K562 (cell line): ENCODE measurements at regions not wholly inside any gene's neighbourhood (a gene's known extent, or its start where the extent isn't known, plus 50 kb on each side); places are given as distances from the start of the nearest gene placed in this dataset.

Experiments
- ATAC-seq: fragments of 200-7000 bp; cut with Tn5 transposase; 3 replicates; pipeline ENCODE4 v1.9.1; 2020; ENCODE audit warnings: moderate library complexity
- BruUV-seq: library from RNA; stranded (reverse); fragments of 400-500 nt; replicated peaks from 2 replicates; lab custom pipeline; 2021; lab: Mats Ljungman, UMichigan
- CTCF ChIA-PET: fragments of 300-600 bp; formaldehyde crosslinking; extraction: SDS; loops from one replicate; lab custom pipeline; 2021; ENCODE audit warnings: low intra/inter-chr PET ratio; lab: Yijun Ruan, JAX
- POLR2A ChIA-PET: fragments of 300-600, 350-650 bp; sonication (Branson Sonifier 250); formaldehyde crosslinking; extraction: SDS; loops from one replicate; lab custom pipeline; 2021; ENCODE audit warnings: antibody characterized with exemption, inconsistent platforms; lab: Yijun Ruan, JAX
- DNase-seq, 4 experiments: peaks; one replicate each; pipeline versions ENCODE4 v3.0.0 to v3.0.0-alpha.2; 2011 to 2018; ENCODE audit warnings: low spot score in 3 of 4, mixed read lengths in 3 of 4; ENCODE audit errors: extremely low read depth in 1 of 4
- FAIRE-seq: peaks from 2 replicates; lab custom pipeline; 2011; peaks lifted over from hg19 to GRCh38; lab: Jason Lieb, UNC
- H2AFZ ChIP-seq: 2 replicates; pipeline ENCODE4 v1.6.0; 2011; ENCODE audit warnings: low read depth, low read length, control low read depth, inconsistent platforms
- H3K27ac ChIP-seq: fragments of 200-600 bp; 3 replicates; pipeline ENCODE4 v1.8.0; 2011; ENCODE audit warnings: low read depth, mild to moderate bottlenecking, control low read depth, inconsistent platforms, low read length, moderate library complexity, mixed read lengths; ENCODE audit errors: extremely low read depth
- H3K27me3 ChIP-seq, 2 experiments: fragments of 300-600 bp in 1 of 2; 2 replicates in 1 of 2; 3 replicates in 1 of 2; pipeline versions ENCODE4 v1.6.0 to v1.8.0; 2011; ENCODE audit warnings: inconsistent platforms in 2 of 2, low read length in 2 of 2, mild to moderate bottlenecking in 1 of 2, mixed read lengths in 1 of 2, moderate library complexity in 1 of 2; ENCODE audit not compliant: control insufficient read depth in 2 of 2, insufficient read depth in 2 of 2
- H3K36me3 ChIP-seq: fragments of 300-600 bp; 3 replicates; pipeline ENCODE4 v1.8.0; 2011; ENCODE audit warnings: mild to moderate bottlenecking, low read length, inconsistent platforms; ENCODE audit not compliant: control insufficient read depth, insufficient read depth
- H3K4me1 ChIP-seq, 2 experiments: fragments of 200-600 bp in 1 of 2; replicated peaks in 1 of 2; 2 replicates in 1 of 2; 3 replicates in 1 of 2; pipeline versions ENCODE4 v1.5.1 to v1.8.0; 2011; ENCODE audit warnings: inconsistent platforms in 2 of 2, low read length in 2 of 2, mild to moderate bottlenecking in 1 of 2, mixed read lengths in 1 of 2, moderate library complexity in 1 of 2; ENCODE audit not compliant: control insufficient read depth in 2 of 2, insufficient read depth in 2 of 2
- H3K4me2 ChIP-seq: 2 replicates; pipeline ENCODE4 v1.6.1; 2011; ENCODE audit warnings: low read length, control low read depth, inconsistent platforms, mixed read lengths; ENCODE audit not compliant: insufficient read depth
- H3K4me3 ChIP-seq: fragments of 200-600 bp; sonication (generic), shearing (Covaris generic); 2 replicates; pipeline ENCODE4 v1.5.1; 2016; ENCODE audit warnings: control low read depth, inconsistent platforms
- H3K79me2 ChIP-seq: fragments of 200-600 bp; 3 replicates; pipeline ENCODE4 v1.8.0; 2011; ENCODE audit warnings: low read length, inconsistent platforms; ENCODE audit not compliant: control insufficient read depth, insufficient read depth
- H3K9ac ChIP-seq, 2 experiments: 2 replicates each; pipeline versions ENCODE4 v1.6.0 to v1.6.1; 2011; ENCODE audit warnings: low read depth in 2 of 2, low read length in 2 of 2, control low read depth in 1 of 2, inconsistent platforms in 1 of 2, mild to moderate bottlenecking in 1 of 2, mixed read lengths in 1 of 2; ENCODE audit not compliant: insufficient read depth in 1 of 2
- H3K9me1 ChIP-seq: one replicate; pipeline ENCODE4 v1.6.0; 2011; ENCODE audit warnings: inconsistent platforms, mild to moderate bottlenecking, low read length, moderate library complexity; ENCODE audit not compliant: control insufficient read depth, insufficient read depth
- H3K9me3 ChIP-seq: replicated peaks from 2 replicates; pipeline ENCODE4 v1.5.1; 2011; ENCODE audit warnings: low read depth, low read length, inconsistent platforms; ENCODE audit not compliant: control insufficient read depth, insufficient read depth
- H4K20me1 ChIP-seq: replicated peaks from 2 replicates; pipeline ENCODE4 v1.6.1; 2011; ENCODE audit warnings: low read length, inconsistent platforms, mixed read lengths; ENCODE audit not compliant: control insufficient read depth, insufficient read depth
- CBFA2T2 ChIP-seq: fragments of 450-650 bp; conservative IDR thresholded peaks from 2 replicates; pipeline ENCODE4 v1.6.1; 2017; ENCODE audit warnings: mild to moderate bottlenecking
- DMBX1 ChIP-seq: fragments of 250-450 bp; sonication (Bioruptor Pico); IDR thresholded peaks from 2 replicates; pipeline ENCODE4 v1.8.0; 2022; ENCODE audit warnings: inconsistent platforms, mild to moderate bottlenecking, moderate library complexity, borderline replicate concordance
- ELF1 ChIP-seq: fragments of 200-800 bp; sonication (Bioruptor generic); IDR thresholded peaks from 2 replicates; pipeline ENCODE4 v1.6.1; 2016; ENCODE audit warnings: missing genetic modification characterization, missing compliant biosample characterization
- GTF2F1 ChIP-seq: IDR thresholded peaks from 2 replicates; pipeline ENCODE4 v1.6.1; 2011; ENCODE audit warnings: low read depth, low read length, improper control_type of control experiment
- HNRNPK ChIP-seq: fragments of 200-400 bp; formaldehyde crosslinking; IDR thresholded peaks from one replicate; pipeline ENCODE4 v1.6.1; 2018; ENCODE audit warnings: mild to moderate bottlenecking, low read depth, low read length; ENCODE audit not compliant: poor library complexity, severe bottlenecking
- KDM4B ChIP-seq, 2 experiments: fragments of 450-650 bp in 1 of 2; sonication (generic) in 1 of 2; IDR thresholded peaks; 2 replicates each; pipeline ENCODE4 v1.6.1; 2016 to 2017; ENCODE audit warnings: borderline replicate concordance in 2 of 2, antibody characterized with exemption in 1 of 2, low read depth in 1 of 2, mild to moderate bottlenecking in 1 of 2
- NCOA2 ChIP-seq, 2 experiments: fragments of 450-650 bp; IDR thresholded peaks; 2 replicates each; pipeline ENCODE4 v1.6.1; 2018; ENCODE audit warnings: mild to moderate bottlenecking in 2 of 2, moderate library complexity in 1 of 2; ENCODE audit not compliant: partially characterized antibody in 2 of 2
- ZNF347 ChIP-seq: fragments of 450-650 bp; formaldehyde crosslinking; IDR thresholded peaks from 2 replicates; pipeline ENCODE4 v1.4.0; 2020; ENCODE audit warnings: low read depth, mild to moderate bottlenecking, moderate library complexity
- WGBS: fragments of 100-300 bp; shearing (Covaris generic); methylation state at CpG from one replicate; pipeline ENCODE4 v1.1.6; 2016; ENCODE audit warnings: low coverage, mixed read lengths; ENCODE audit not compliant: insufficient coverage; ENCODE audit errors: missing lambda C conversion rate; 5-methylcytosine and 5-hydroxymethylcytosine counted together
- in situ Hi-C: fragments of 300-500 bp; cut with MboI; formaldehyde crosslinking; loops from 4 replicates; pipeline ENCODE4 v1.15.0; 2018; ENCODE audit warnings: inconsistent platforms, mixed read lengths
- intact Hi-C: fragments of 100-400 bp; cut with micrococcal nuclease; formaldehyde crosslinking; loops from 2 replicates; pipeline ENCODE4 v1.14.2; 2022
- TF ChIP-seq, protein P1 (sequence below): conservative IDR thresholded peaks from 2 replicates; pipeline ENCODE4 v1.6.1; 2011; ENCODE audit warnings: low read depth, mild to moderate bottlenecking, low read length; ENCODE audit not compliant: control insufficient read depth
- TF ChIP-seq, protein P2 (sequence below): IDR thresholded peaks from 3 replicates; pipeline ENCODE4 v1.6.1; 2011; ENCODE audit warnings: borderline replicate concordance, mild to moderate bottlenecking, moderate library complexity; ENCODE audit not compliant: insufficient read length; ENCODE audit errors: extremely low read depth
- TF ChIP-seq, protein P3 (sequence below): sonication (generic); IDR thresholded peaks from 2 replicates; pipeline ENCODE4 v1.6.1; 2016

DNA sequence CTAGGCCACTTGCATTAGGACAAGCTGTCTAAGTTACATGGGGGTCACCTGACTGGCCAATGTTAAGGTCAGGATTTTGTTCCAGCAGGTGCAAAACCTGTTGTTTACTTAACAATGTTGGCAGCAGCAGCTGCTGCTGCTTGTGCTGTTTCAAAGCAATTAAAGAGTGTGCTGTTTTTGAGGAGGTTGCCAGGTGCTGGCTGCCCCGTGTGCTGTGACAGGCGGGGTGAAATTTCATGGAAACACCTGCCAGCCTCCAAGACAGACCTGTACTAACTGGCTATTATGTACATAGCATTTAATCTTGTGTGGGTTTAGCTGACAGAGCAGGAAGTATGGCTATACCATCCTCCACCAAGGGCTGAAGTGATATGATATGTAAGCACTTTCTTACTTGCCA, 224.9 kb downstream of the ASXL3 start:
- Histone ChIP-seq H3K9me1 (no peaks in the 10 kb centered on the region), H3K27me3 (no peaks in the 10 kb centered on the region), H3K4me3 (no peak overlapping the region), H4K20me1 (no peaks in the 10 kb centered on the region), H3K79me2 (no peaks in the 10 kb centered on the region), H3K9ac (no peak overlapping the region), H3K4me1 (no peaks in the 10 kb centered on the region), H3K36me3 (no peaks in the 10 kb centered on the region), H2AFZ (no peak overlapping the region), H3K27ac (no peak overlapping the region), H3K9me3 (no peaks in the 10 kb centered on the region), H3K4me2 (no peak overlapping the region)
- DNase-seq = no peak
- CTCF ChIA-PET = no interaction called here
- no peak for ATAC-seq
- no peak for FAIRE-seq
- no peak for TF ChIP-seq DMBX1 (CRISPR knock-in tag)
- no peak for TF ChIP-seq ELF1 (tag)
- TF ChIP-seq, protein P1, sequence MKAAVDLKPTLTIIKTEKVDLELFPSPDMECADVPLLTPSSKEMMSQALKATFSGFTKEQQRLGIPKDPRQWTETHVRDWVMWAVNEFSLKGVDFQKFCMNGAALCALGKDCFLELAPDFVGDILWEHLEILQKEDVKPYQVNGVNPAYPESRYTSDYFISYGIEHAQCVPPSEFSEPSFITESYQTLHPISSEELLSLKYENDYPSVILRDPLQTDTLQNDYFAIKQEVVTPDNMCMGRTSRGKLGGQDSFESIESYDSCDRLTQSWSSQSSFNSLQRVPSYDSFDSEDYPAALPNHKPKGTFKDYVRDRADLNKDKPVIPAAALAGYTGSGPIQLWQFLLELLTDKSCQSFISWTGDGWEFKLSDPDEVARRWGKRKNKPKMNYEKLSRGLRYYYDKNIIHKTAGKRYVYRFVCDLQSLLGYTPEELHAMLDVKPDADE = no peak
- no peak for TF ChIP-seq ZNF347 (CRISPR knock-in tag)
- no peak for TF ChIP-seq CBFA2T2
- TF ChIP-seq NCOA2 (IDR thresholded peaks at IDR 0.05; ENCODE audit: partially characterized antibody in 2 of 2) = no peak
- TF ChIP-seq, protein P2, sequence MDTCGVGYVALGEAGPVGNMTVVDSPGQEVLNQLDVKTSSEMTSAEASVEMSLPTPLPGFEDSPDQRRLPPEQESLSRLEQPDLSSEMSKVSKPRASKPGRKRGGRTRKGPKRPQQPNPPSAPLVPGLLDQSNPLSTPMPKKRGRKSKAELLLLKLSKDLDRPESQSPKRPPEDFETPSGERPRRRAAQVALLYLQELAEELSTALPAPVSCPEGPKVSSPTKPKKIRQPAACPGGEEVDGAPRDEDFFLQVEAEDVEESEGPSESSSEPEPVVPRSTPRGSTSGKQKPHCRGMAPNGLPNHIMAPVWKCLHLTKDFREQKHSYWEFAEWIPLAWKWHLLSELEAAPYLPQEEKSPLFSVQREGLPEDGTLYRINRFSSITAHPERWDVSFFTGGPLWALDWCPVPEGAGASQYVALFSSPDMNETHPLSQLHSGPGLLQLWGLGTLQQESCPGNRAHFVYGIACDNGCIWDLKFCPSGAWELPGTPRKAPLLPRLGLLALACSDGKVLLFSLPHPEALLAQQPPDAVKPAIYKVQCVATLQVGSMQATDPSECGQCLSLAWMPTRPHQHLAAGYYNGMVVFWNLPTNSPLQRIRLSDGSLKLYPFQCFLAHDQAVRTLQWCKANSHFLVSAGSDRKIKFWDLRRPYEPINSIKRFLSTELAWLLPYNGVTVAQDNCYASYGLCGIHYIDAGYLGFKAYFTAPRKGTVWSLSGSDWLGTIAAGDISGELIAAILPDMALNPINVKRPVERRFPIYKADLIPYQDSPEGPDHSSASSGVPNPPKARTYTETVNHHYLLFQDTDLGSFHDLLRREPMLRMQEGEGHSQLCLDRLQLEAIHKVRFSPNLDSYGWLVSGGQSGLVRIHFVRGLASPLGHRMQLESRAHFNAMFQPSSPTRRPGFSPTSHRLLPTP = no peak
- TF ChIP-seq GTF2F1 = no peak
- TF ChIP-seq HNRNPK = no peak
- TF ChIP-seq, protein P3, sequence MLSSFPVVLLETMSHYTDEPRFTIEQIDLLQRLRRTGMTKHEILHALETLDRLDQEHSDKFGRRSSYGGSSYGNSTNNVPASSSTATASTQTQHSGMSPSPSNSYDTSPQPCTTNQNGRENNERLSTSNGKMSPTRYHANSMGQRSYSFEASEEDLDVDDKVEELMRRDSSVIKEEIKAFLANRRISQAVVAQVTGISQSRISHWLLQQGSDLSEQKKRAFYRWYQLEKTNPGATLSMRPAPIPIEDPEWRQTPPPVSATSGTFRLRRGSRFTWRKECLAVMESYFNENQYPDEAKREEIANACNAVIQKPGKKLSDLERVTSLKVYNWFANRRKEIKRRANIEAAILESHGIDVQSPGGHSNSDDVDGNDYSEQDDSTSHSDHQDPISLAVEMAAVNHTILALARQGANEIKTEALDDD = no peak
- TF ChIP-seq KDM4B (IDR thresholded peaks at IDR 0.05; ENCODE audit: borderline replicate concordance in 2 of 2, low read depth in 1 of 2) = no peak
- no TSS peak for BruUV-seq
- WGBS = 0% methylated on average over 2 of the region's 2 CpGs
- POLR2A ChIA-PET = no interaction called here
- in situ Hi-C loops = no loop called here
- intact Hi-C loops = no loop called here
